H9 (cell line): ENCODE measurements at regions not wholly inside any gene's neighbourhood (a gene's known extent, or its start where the extent isn't known, plus 50 kb on each side); places are given as distances from the start of the nearest gene placed in this dataset.

ENCODE experiments used
- DNase-seq: peaks from one replicate; pipeline ENCODE4 v3.0.0-alpha.2; 2017
- H2AFZ ChIP-seq: one replicate; pipeline ENCODE4 v1.6.1; 2013; ENCODE audit warnings: mild to moderate bottlenecking, low read length, control low read depth, moderate library complexity
- H2AK5ac ChIP-seq: 2 replicates; pipeline ENCODE4 v1.6.1; 2013; ENCODE audit warnings: low read length, control low read depth, mixed read lengths; ENCODE audit not compliant: insufficient read length
- H2BK120ac ChIP-seq: one replicate; pipeline ENCODE4 v1.6.1; 2013; ENCODE audit warnings: low read depth, mild to moderate bottlenecking, low read length, control low read depth, inconsistent platforms; ENCODE audit not compliant: poor library complexity, severe bottlenecking
- H2BK12ac ChIP-seq: 2 replicates; pipeline ENCODE4 v1.6.1; 2013; ENCODE audit warnings: low read length, control low read depth, mixed read lengths, low read depth; ENCODE audit not compliant: insufficient read length
- H2BK15ac ChIP-seq: 2 replicates; pipeline ENCODE4 v1.6.1; 2013; ENCODE audit warnings: low read depth, low read length, control low read depth
- H2BK20ac ChIP-seq: one replicate; pipeline ENCODE4 v1.6.1; 2013; ENCODE audit warnings: low read depth, mild to moderate bottlenecking, low read length, control low read depth, inconsistent platforms; ENCODE audit not compliant: poor library complexity, severe bottlenecking
- H2BK5ac ChIP-seq: 2 replicates; pipeline ENCODE4 v1.6.1; 2013; ENCODE audit warnings: low read length, control low read depth, mixed read lengths; ENCODE audit not compliant: insufficient read length
- H3K14ac ChIP-seq: 2 replicates; pipeline ENCODE4 v1.6.1; 2013; ENCODE audit warnings: low read length, control low read depth; ENCODE audit not compliant: insufficient read depth
- H3K18ac ChIP-seq: 2 replicates; pipeline ENCODE4 v1.6.1; 2013; ENCODE audit warnings: low read depth, mild to moderate bottlenecking, mixed read lengths, low read length, control low read depth; ENCODE audit not compliant: insufficient read length
- H3K23ac ChIP-seq: 2 replicates; pipeline ENCODE4 v1.6.1; 2013; ENCODE audit warnings: low read length, control low read depth, mixed read lengths, low read depth; ENCODE audit not compliant: insufficient read length
- H3K23me2 ChIP-seq: 2 replicates; pipeline ENCODE4 v1.6.1; 2013; ENCODE audit warnings: low read depth, mild to moderate bottlenecking, mixed read lengths, low read length, control low read depth; ENCODE audit not compliant: insufficient read length, poor library complexity, severe bottlenecking
- H3K27ac ChIP-seq: 2 replicates; pipeline ENCODE4 v1.5.1; 2013; ENCODE audit warnings: low read length, control low read depth, mixed read lengths, low read depth; ENCODE audit not compliant: insufficient read length
- H3K27me3 ChIP-seq: 2 replicates; pipeline ENCODE4 v1.6.1; 2013; ENCODE audit warnings: low read length, control low read depth, inconsistent platforms; ENCODE audit not compliant: insufficient read depth
- H3K4ac ChIP-seq: 2 replicates; pipeline ENCODE4 v1.6.1; 2013; ENCODE audit warnings: low read depth, mild to moderate bottlenecking, control low read depth, inconsistent platforms, low read length, moderate library complexity
- H3K4me1 ChIP-seq: 2 replicates; pipeline ENCODE4 v1.6.1; 2013; ENCODE audit warnings: low read length, control low read depth, inconsistent platforms; ENCODE audit not compliant: insufficient read depth
- H3K4me2 ChIP-seq: 2 replicates; pipeline ENCODE4 v1.6.1; 2013; ENCODE audit warnings: low read length, control low read depth, mixed read lengths; ENCODE audit not compliant: insufficient read length, insufficient read depth
- H3K56ac ChIP-seq: 2 replicates; pipeline ENCODE4 v1.6.1; 2013; ENCODE audit warnings: low read depth, mild to moderate bottlenecking, mixed read lengths, low read length, control low read depth; ENCODE audit not compliant: insufficient read length
- H3K79me1 ChIP-seq: 2 replicates; pipeline ENCODE4 v1.6.1; 2013; ENCODE audit warnings: low read depth, mild to moderate bottlenecking, moderate library complexity, low read length, control low read depth, inconsistent platforms; ENCODE audit not compliant: insufficient read depth, poor library complexity, severe bottlenecking
- H3K79me2 ChIP-seq: 2 replicates; pipeline ENCODE4 v1.6.1; 2013; ENCODE audit warnings: low read length, control low read depth, inconsistent platforms; ENCODE audit not compliant: insufficient read depth
- H3K9ac ChIP-seq: 2 replicates; pipeline ENCODE4 v1.6.1; 2013; ENCODE audit warnings: low read length, control low read depth, mixed read lengths; ENCODE audit not compliant: insufficient read length; ENCODE audit errors: extremely low read depth
- H3K9me3 ChIP-seq: one replicate; pipeline ENCODE4 v1.6.1; 2013; ENCODE audit warnings: low read depth, low read length, inconsistent platforms; ENCODE audit not compliant: control insufficient read depth
- H3T11ph ChIP-seq: one replicate; pipeline ENCODE4 v1.6.1; 2013; ENCODE audit warnings: mild to moderate bottlenecking, low read length, control low read depth, inconsistent platforms
- H4K20me1 ChIP-seq: one replicate; pipeline ENCODE4 v1.6.1; 2013; ENCODE audit not compliant: control insufficient read depth, insufficient read length, insufficient read depth
- H4K5ac ChIP-seq: 2 replicates; pipeline ENCODE4 v1.6.1; 2013; ENCODE audit warnings: low read depth, mild to moderate bottlenecking, mixed read lengths, low read length, control low read depth; ENCODE audit not compliant: insufficient read length
- H4K8ac ChIP-seq: replicated peaks from 2 replicates; pipeline ENCODE4 v1.6.1; 2013; ENCODE audit warnings: low read length, control low read depth, mixed read lengths, low read depth; ENCODE audit not compliant: insufficient read length
- H4K91ac ChIP-seq: 2 replicates; pipeline ENCODE4 v1.6.1; 2013; ENCODE audit warnings: low read depth, mild to moderate bottlenecking, moderate library complexity, mixed read lengths, low read length, control low read depth; ENCODE audit not compliant: insufficient read length
- H3K27ac Mint-ChIP-seq, 3 experiments: 2 replicates in 2 of 3; 3 replicates in 1 of 3; pipeline ENCODE4 v1.8.0; 2020 to 2021; ENCODE audit warnings: mixed read lengths in 3 of 3, mild to moderate bottlenecking in 1 of 3, moderate library complexity in 1 of 3
- H3K27me3 Mint-ChIP-seq: 2 replicates; pipeline ENCODE4 v1.8.0; 2021; ENCODE audit warnings: low read depth, mild to moderate bottlenecking, moderate library complexity, mixed read lengths
- H3K36me3 Mint-ChIP-seq, 3 experiments: 2 replicates in 2 of 3; 3 replicates in 1 of 3; pipeline ENCODE4 v1.8.0; 2020 to 2021; ENCODE audit warnings: low read depth in 3 of 3, mixed read lengths in 3 of 3; ENCODE audit not compliant: insufficient read depth in 1 of 3
- H3K4me1 Mint-ChIP-seq, 2 experiments: 2 replicates each; pipeline ENCODE4 v1.8.0; 2020; ENCODE audit warnings: mixed read lengths in 2 of 2
- H3K4me3 Mint-ChIP-seq, 2 experiments: 2 replicates in 1 of 2; 3 replicates in 1 of 2; pipeline ENCODE4 v1.8.0; 2020 to 2021; ENCODE audit warnings: mild to moderate bottlenecking in 2 of 2, mixed read lengths in 2 of 2, moderate library complexity in 1 of 2
- H3K9me3 Mint-ChIP-seq, 2 experiments: 2 replicates in 1 of 2; 3 replicates in 1 of 2; pipeline ENCODE4 v1.8.0; 2020; ENCODE audit warnings: mild to moderate bottlenecking in 2 of 2, mixed read lengths in 2 of 2, moderate library complexity in 1 of 2
- CTCF ChIP-seq: fragments of 200-600 bp; sonication (generic); conservative IDR thresholded peaks from 3 replicates; pipeline ENCODE4 v1.8.0; 2021; ENCODE audit warnings: antibody characterized with exemption, mild to moderate bottlenecking
- WGBS: extraction: QIAGEN DNeasy Blood & Tissue Kit; methylation state at CpG from one replicate; pipeline ENCODE4 v1.1.7; 2013; ENCODE audit warnings: missing lambda C conversion rate, low lambda C conversion rate, mixed read lengths; ENCODE audit not compliant: insufficient read length; ENCODE audit errors: extremely low coverage; 5-methylcytosine and 5-hydroxymethylcytosine counted together

DNA sequence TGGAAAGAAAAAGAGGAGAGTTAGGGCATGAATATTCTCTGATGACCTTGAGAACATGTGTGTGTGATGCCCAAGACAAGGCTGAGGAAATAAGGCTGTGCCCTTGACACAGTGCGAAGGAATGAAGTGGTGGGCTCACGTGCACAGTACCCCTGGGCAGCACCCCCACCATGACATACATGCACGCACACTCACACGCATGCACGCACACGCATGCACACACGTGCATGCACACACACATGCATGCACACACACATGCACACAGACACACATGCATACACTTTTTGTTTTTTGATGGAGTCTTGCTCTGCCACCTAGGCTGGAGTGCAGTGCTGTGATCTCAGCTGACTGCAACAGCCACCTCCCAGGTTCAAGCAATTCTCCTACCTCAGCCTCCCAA is 118.1 kb downstream of the GATA3 start:
- no peak overlapping the region for H3K27ac ChIP-seq
- H3K4me1 ChIP-seq = peaks cover 4% of the 10 kb centered on the region; the same call in 1 of the 2 replicates
- no peaks in the 10 kb centered on the region for H3K79me1 ChIP-seq
- no peak overlapping the region for H3K4ac ChIP-seq
- no peaks in the 10 kb centered on the region for H3K27me3 ChIP-seq
- no peak overlapping the region for H4K8ac ChIP-seq
- no peak overlapping the region for H2BK15ac ChIP-seq
- no peak overlapping the region for H2BK12ac ChIP-seq
- no CpG with 5 or more reads among the region's 7 CpGs for WGBS
- H3K9me3 ChIP-seq = no peaks in the 10 kb centered on the region
- no peak overlapping the region for H4K91ac ChIP-seq
- Mint-ChIP-seq H3K4me1 (peaks cover 0 to 7% of the 10 kb centered on the region in 2 experiments; a peak in 3 of 4 replicates), H3K27me3 (no peaks in the 10 kb centered on the region; the same call in none of the 2 replicates), H3K9me3 (peaks cover 19 to 23% of the 10 kb centered on the region in 2 experiments), H3K27ac (no peak overlapping the region), H3K4me3 (no peak overlapping the region), H3K36me3 (peaks cover 4 to 15% (median 8%) of the 10 kb centered on the region in 3 experiments)
- H3K23me2 ChIP-seq = peaks cover 2% of the 10 kb centered on the region
- H3K9ac ChIP-seq = no peak overlapping the region
- H3T11ph ChIP-seq = no peak overlapping the region
- peak overlapping the region; percentile 49 for H2BK5ac ChIP-seq
- no peak for TF ChIP-seq CTCF
- peak overlapping the region; percentile 96 for H4K5ac ChIP-seq
- no peak overlapping the region for H3K14ac ChIP-seq
- DNase-seq = no peak
- H3K79me2 ChIP-seq = no peaks in the 10 kb centered on the region
- no peak overlapping the region for H3K23ac ChIP-seq
- H3K18ac ChIP-seq = no peak overlapping the region
- H4K20me1 ChIP-seq = no peaks in the 10 kb centered on the region
- H3K56ac ChIP-seq = no peak overlapping the region
- no peak overlapping the region for H2AK5ac ChIP-seq
- no peak overlapping the region for H2BK20ac ChIP-seq
- H2AFZ ChIP-seq = no peak overlapping the region
- no peak overlapping the region for H3K4me2 ChIP-seq
- no peak overlapping the region for H2BK120ac ChIP-seq
